Liver (tissue), 8 donors: ENCODE measurements at regions not wholly inside any gene's neighbourhood (a gene's known extent, or its start where the extent isn't known, plus 50 kb on each side); places are given as distances from the start of the nearest gene placed in this dataset.

Experiments
- DNase-seq: peaks from one replicate; pipeline ENCODE4 v3.0.0-alpha.2; 2017; ENCODE audit warnings: low spot score
- H3K27ac ChIP-seq, 2 donors: one replicate each; pipeline ENCODE4 v1.7.0; 2013; ENCODE audit warnings: inconsistent platforms in 2 of 2, low read length in 2 of 2, control low read depth in 1 of 2, low read depth in 1 of 2, mild to moderate bottlenecking in 1 of 2
- H3K27me3 ChIP-seq, 4 donors: one replicate each; pipeline versions ENCODE4 v1.6.1 to v1.7.0; 2013; ENCODE audit warnings: low read length in 3 of 4, inconsistent platforms in 1 of 4, mild to moderate bottlenecking in 1 of 4, moderate library complexity in 1 of 4; ENCODE audit not compliant: control insufficient read depth in 4 of 4, insufficient read depth in 4 of 4
- H3K36me3 ChIP-seq, 4 donors: one replicate each; pipeline versions ENCODE4 v1.6.1 to v1.7.0; 2013; ENCODE audit warnings: low read length in 3 of 4, mild to moderate bottlenecking in 3 of 4, low read depth in 1 of 4, moderate library complexity in 1 of 4; ENCODE audit not compliant: control insufficient read depth in 4 of 4, insufficient read depth in 3 of 4
- H3K4me1 ChIP-seq, 4 donors: one replicate each; pipeline versions ENCODE4 v1.6.1 to v1.7.0; 2013; ENCODE audit warnings: low read length in 3 of 4, mild to moderate bottlenecking in 3 of 4, moderate library complexity in 1 of 4; ENCODE audit not compliant: control insufficient read depth in 4 of 4, insufficient read depth in 4 of 4
- H3K4me3 ChIP-seq, 3 donors: one replicate each; pipeline versions ENCODE4 v1.6.1 to v1.7.0; 2013; ENCODE audit warnings: low read length in 3 of 3, control low read depth in 1 of 3, low read depth in 1 of 3, mild to moderate bottlenecking in 1 of 3
- H3K9ac ChIP-seq, 2 donors: one replicate each; pipeline ENCODE4 v1.7.0; 2013; ENCODE audit warnings: low read length in 2 of 2, mild to moderate bottlenecking in 2 of 2, moderate library complexity in 2 of 2, control low read depth in 1 of 2, low read depth in 1 of 2
- H3K9me3 ChIP-seq, 4 donors: one replicate each; pipeline versions ENCODE4 v1.6.1 to v1.7.0; 2013; ENCODE audit warnings: low read length in 3 of 4; ENCODE audit not compliant: control insufficient read depth in 4 of 4
- ATF3 ChIP-seq: IDR thresholded peaks from 2 replicates; pipeline ENCODE4 v1.6.1; 2016; ENCODE audit warnings: antibody characterized with exemption
- EGR1 ChIP-seq, 2 donors: IDR thresholded peaks; 2 replicates each; pipeline ENCODE4 v1.6.1; 2016 to 2018; ENCODE audit warnings: antibody characterized with exemption in 2 of 2, low read depth in 2 of 2
- FOXA1 ChIP-seq: IDR thresholded peaks from 2 replicates; pipeline ENCODE4 v1.6.1; 2016; ENCODE audit warnings: antibody characterized with exemption
- FOXA2 ChIP-seq: IDR thresholded peaks from 2 replicates; pipeline ENCODE4 v1.6.1; 2016; ENCODE audit warnings: antibody characterized with exemption
- GABPA ChIP-seq, 2 donors: IDR thresholded peaks in 1 of 2; conservative IDR thresholded peaks in 1 of 2; 2 replicates each; pipeline ENCODE4 v1.6.1; 2016; ENCODE audit warnings: antibody characterized with exemption in 2 of 2, mild to moderate bottlenecking in 1 of 2, moderate library complexity in 1 of 2
- HNF4A ChIP-seq, 2 donors: conservative IDR thresholded peaks; 2 replicates each; pipeline ENCODE4 v1.6.1; 2016; ENCODE audit warnings: antibody characterized with exemption in 2 of 2, mild to moderate bottlenecking in 2 of 2
- HNF4G ChIP-seq: IDR thresholded peaks from 2 replicates; pipeline ENCODE4 v1.6.1; 2016; ENCODE audit warnings: antibody characterized with exemption
- MAX ChIP-seq: IDR thresholded peaks from 2 replicates; pipeline ENCODE4 v1.6.1; 2016; ENCODE audit warnings: antibody characterized with exemption
- NR2F2 ChIP-seq: IDR thresholded peaks from 2 replicates; pipeline ENCODE4 v1.6.1; 2016; ENCODE audit warnings: antibody characterized with exemption
- RAD21 ChIP-seq, 2 donors: IDR thresholded peaks; 2 replicates each; pipeline ENCODE4 v1.6.1; 2016; ENCODE audit warnings: antibody characterized with exemption in 2 of 2, mild to moderate bottlenecking in 2 of 2
- SP1 ChIP-seq: IDR thresholded peaks from 2 replicates; pipeline ENCODE4 v1.6.1; 2018; ENCODE audit warnings: antibody characterized with exemption, mild to moderate bottlenecking
- TAF1 ChIP-seq: conservative IDR thresholded peaks from 2 replicates; pipeline ENCODE4 v1.6.1; 2016; ENCODE audit warnings: antibody characterized with exemption, mild to moderate bottlenecking
- YY1 ChIP-seq: IDR thresholded peaks from 2 replicates; pipeline ENCODE4 v1.6.1; 2016; ENCODE audit warnings: antibody characterized with exemption, mild to moderate bottlenecking
- ZBTB33 ChIP-seq: IDR thresholded peaks from 2 replicates; pipeline ENCODE4 v1.6.1; 2016; ENCODE audit warnings: antibody characterized with exemption
- WGBS: extraction: QIAGEN DNeasy Blood & Tissue Kit; methylation state at CpG from one replicate; pipeline ENCODE4 v1.1.7; 2013; 5-methylcytosine and 5-hydroxymethylcytosine counted together
- TF ChIP-seq, protein P1 (sequence below): fragments of 150-350 bp; IDR thresholded peaks from 2 replicates; pipeline ENCODE4 v1.5.1; 2017; ENCODE audit warnings: improper control_type of control experiment, low read depth, low read length; ENCODE audit not compliant: missing input control
- TF ChIP-seq, protein P2 (sequence below): IDR thresholded peaks from 2 replicates; pipeline ENCODE4 v1.6.1; 2016; ENCODE audit warnings: antibody characterized with exemption, mild to moderate bottlenecking
- donor health status: healthy.
- donor health status: healthy.
- donor health status: healthy.
- donor health status: healthy.
- donor health status: healthy.

GRCh38 chr2:103734911-103735310, 973.1 kb downstream of the TMEM182 start:
- Histone ChIP-seq H3K9ac (no peak overlapping the region), H3K36me3 (no peaks in the 10 kb centered on the region), H3K9me3 (peaks cover 0 to 4% (median 2%) of the 10 kb centered on the region in 4 donors), H3K27me3 (no peaks in the 10 kb centered on the region), H3K27ac (no peak overlapping the region), H3K4me3 (no peak overlapping the region), H3K4me1 (no peaks in the 10 kb centered on the region)
- DNase-seq, result no peak
- no peak for TF ChIP-seq ATF3
- no peak for TF ChIP-seq SP1
- TF ChIP-seq NR2F2, result no peak
- TF ChIP-seq HNF4A (conservative IDR thresholded peaks at IDR 0.05), result no peak
- TF ChIP-seq FOXA2, result no peak
- no peak for TF ChIP-seq ZBTB33
- TF ChIP-seq RAD21 (IDR thresholded peaks at IDR 0.05), result no peak
- TF ChIP-seq FOXA1, result no peak
- no peak for TF ChIP-seq HNF4G
- TF ChIP-seq EGR1 (IDR thresholded peaks at IDR 0.05; ENCODE audit: low read depth in 2 of 2), result no peak
- TF ChIP-seq, protein P1, sequence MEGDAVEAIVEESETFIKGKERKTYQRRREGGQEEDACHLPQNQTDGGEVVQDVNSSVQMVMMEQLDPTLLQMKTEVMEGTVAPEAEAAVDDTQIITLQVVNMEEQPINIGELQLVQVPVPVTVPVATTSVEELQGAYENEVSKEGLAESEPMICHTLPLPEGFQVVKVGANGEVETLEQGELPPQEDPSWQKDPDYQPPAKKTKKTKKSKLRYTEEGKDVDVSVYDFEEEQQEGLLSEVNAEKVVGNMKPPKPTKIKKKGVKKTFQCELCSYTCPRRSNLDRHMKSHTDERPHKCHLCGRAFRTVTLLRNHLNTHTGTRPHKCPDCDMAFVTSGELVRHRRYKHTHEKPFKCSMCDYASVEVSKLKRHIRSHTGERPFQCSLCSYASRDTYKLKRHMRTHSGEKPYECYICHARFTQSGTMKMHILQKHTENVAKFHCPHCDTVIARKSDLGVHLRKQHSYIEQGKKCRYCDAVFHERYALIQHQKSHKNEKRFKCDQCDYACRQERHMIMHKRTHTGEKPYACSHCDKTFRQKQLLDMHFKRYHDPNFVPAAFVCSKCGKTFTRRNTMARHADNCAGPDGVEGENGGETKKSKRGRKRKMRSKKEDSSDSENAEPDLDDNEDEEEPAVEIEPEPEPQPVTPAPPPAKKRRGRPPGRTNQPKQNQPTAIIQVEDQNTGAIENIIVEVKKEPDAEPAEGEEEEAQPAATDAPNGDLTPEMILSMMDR, result no peak
- no peak for TF ChIP-seq GABPA (IDR thresholded peaks at IDR 0.05 in 1 of 2, conservative IDR thresholded peaks at IDR 0.05 in 1 of 2)
- TF ChIP-seq, protein P2, sequence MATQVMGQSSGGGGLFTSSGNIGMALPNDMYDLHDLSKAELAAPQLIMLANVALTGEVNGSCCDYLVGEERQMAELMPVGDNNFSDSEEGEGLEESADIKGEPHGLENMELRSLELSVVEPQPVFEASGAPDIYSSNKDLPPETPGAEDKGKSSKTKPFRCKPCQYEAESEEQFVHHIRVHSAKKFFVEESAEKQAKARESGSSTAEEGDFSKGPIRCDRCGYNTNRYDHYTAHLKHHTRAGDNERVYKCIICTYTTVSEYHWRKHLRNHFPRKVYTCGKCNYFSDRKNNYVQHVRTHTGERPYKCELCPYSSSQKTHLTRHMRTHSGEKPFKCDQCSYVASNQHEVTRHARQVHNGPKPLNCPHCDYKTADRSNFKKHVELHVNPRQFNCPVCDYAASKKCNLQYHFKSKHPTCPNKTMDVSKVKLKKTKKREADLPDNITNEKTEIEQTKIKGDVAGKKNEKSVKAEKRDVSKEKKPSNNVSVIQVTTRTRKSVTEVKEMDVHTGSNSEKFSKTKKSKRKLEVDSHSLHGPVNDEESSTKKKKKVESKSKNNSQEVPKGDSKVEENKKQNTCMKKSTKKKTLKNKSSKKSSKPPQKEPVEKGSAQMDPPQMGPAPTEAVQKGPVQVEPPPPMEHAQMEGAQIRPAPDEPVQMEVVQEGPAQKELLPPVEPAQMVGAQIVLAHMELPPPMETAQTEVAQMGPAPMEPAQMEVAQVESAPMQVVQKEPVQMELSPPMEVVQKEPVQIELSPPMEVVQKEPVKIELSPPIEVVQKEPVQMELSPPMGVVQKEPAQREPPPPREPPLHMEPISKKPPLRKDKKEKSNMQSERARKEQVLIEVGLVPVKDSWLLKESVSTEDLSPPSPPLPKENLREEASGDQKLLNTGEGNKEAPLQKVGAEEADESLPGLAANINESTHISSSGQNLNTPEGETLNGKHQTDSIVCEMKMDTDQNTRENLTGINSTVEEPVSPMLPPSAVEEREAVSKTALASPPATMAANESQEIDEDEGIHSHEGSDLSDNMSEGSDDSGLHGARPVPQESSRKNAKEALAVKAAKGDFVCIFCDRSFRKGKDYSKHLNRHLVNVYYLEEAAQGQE, result no peak

- H3K36me3 ChIP-seq, result no peaks in the 10 kb centered on the region
- DNase-seq, result no peak
- 86% methylated on average over 3 of the region's 3 CpGs for WGBS
- H3K4me3 ChIP-seq, result no peak overlapping the region
- H3K9ac ChIP-seq, result no peak overlapping the region
- H3K27ac ChIP-seq, result no peak overlapping the region
- no peaks in the 10 kb centered on the region for H3K27me3 ChIP-seq
- H3K4me1 ChIP-seq, result no peaks in the 10 kb centered on the region
- H3K9me3 ChIP-seq, result peaks cover 0 to 4% (median 2%) of the 10 kb centered on the region in 4 donors
- TF ChIP-seq RAD21 (IDR thresholded peaks at IDR 0.05) (no peak), GABPA (IDR thresholded peaks at IDR 0.05 in 1 of 2, conservative IDR thresholded peaks at IDR 0.05 in 1 of 2) (no peak), ZBTB33 (no peak), YY1 (no peak), EGR1 (IDR thresholded peaks at IDR 0.05; ENCODE audit: low read depth in 2 of 2) (no peak), TAF1 (no peak), FOXA1 (no peak), FOXA2 (no peak), MAX (no peak)
- TF ChIP-seq, protein P1, result no peak
These were observed 976.3 kb downstream of the TMEM182 start for GRCh38 chr2:103738108-103738507.
